ENCODE measurements at regions not wholly inside any gene's neighbourhood (a gene's known extent, or its start where the extent isn't known, plus 50 kb on each side); places are given as distances from the start of the nearest gene placed in this dataset.

GRCh38 chr6:16058929-16059345 lies 69.9 kb upstream of the MYLIP start:
- TF ChIP-seq, protein P1, sequence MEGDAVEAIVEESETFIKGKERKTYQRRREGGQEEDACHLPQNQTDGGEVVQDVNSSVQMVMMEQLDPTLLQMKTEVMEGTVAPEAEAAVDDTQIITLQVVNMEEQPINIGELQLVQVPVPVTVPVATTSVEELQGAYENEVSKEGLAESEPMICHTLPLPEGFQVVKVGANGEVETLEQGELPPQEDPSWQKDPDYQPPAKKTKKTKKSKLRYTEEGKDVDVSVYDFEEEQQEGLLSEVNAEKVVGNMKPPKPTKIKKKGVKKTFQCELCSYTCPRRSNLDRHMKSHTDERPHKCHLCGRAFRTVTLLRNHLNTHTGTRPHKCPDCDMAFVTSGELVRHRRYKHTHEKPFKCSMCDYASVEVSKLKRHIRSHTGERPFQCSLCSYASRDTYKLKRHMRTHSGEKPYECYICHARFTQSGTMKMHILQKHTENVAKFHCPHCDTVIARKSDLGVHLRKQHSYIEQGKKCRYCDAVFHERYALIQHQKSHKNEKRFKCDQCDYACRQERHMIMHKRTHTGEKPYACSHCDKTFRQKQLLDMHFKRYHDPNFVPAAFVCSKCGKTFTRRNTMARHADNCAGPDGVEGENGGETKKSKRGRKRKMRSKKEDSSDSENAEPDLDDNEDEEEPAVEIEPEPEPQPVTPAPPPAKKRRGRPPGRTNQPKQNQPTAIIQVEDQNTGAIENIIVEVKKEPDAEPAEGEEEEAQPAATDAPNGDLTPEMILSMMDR (tag by site-specific recombination; IDR thresholded peaks at IDR 0.05), result no peak
- TF ChIP-seq ZNF23 (tag by site-specific recombination; IDR thresholded peaks at IDR 0.05; ENCODE audit: borderline replicate concordance) (no peak), REST (tag by site-specific recombination; IDR thresholded peaks at IDR 0.05) (no peak), ZNF292 (tag by site-specific recombination; IDR thresholded peaks at IDR 0.05; ENCODE audit: borderline replicate concordance, low read depth) (no peak), ZNF274 (IDR thresholded peaks at IDR 0.05; ENCODE audit: low read length) (no peak), ZNF274 (tag by site-specific recombination; IDR thresholded peaks at IDR 0.05; ENCODE audit: borderline replicate concordance) (no peak), HOXA7 (CRISPR knock-in tag; IDR thresholded peaks at IDR 0.05; ENCODE audit: borderline replicate concordance) (no peak), ZNF558 (tag by site-specific recombination; IDR thresholded peaks at IDR 0.05) (no peak), SALL2 (tag by site-specific recombination; IDR thresholded peaks at IDR 0.05; ENCODE audit: borderline replicate concordance) (no peak), YY1 (tag by site-specific recombination; IDR thresholded peaks at IDR 0.05) (no peak), ZFP41 (tag by site-specific recombination; IDR thresholded peaks at IDR 0.05; ENCODE audit: borderline replicate concordance) (no peak), ZNF548 (tag by site-specific recombination; IDR thresholded peaks at IDR 0.05) (no peak)
